IMR-90 (cell line): ENCODE measurements at regions not wholly inside any gene's neighbourhood (a gene's known extent, or its start where the extent isn't known, plus 50 kb on each side); places are given as distances from the start of the nearest gene placed in this dataset.

Source experiments
- ATAC-seq: fragments of 200-7000 bp; cut with Tn5 transposase; 2 replicates; pipeline ENCODE4 v1.9.1; 2020; ENCODE audit warnings: low read depth, mild to moderate bottlenecking, moderate library complexity
- BruUV-seq: library from RNA; stranded (reverse); fragments of 400-500 nt; replicated peaks from 2 replicates; lab custom pipeline; 2021; lab: Mats Ljungman, UMichigan
- CTCF ChIA-PET: fragments of 300-600 bp; formaldehyde crosslinking; extraction: SDS; loops from one replicate; lab custom pipeline; 2021; ENCODE audit warnings: antibody characterized with exemption; lab: Yijun Ruan, JAX
- POLR2A ChIA-PET: fragments of 300-600 bp; sonication (Branson Sonifier 250); formaldehyde crosslinking; loops from one replicate; lab custom pipeline; 2022; ENCODE audit warnings: antibody characterized with exemption; ENCODE audit not compliant: unreplicated experiment; lab: Charles Lee
- DNase-seq: peaks from one replicate; pipeline ENCODE4 v3.0.0; 2013
- H2AFZ ChIP-seq: replicated peaks from 2 replicates; pipeline ENCODE3; 2013; ENCODE audit warnings: low read length, mild to moderate bottlenecking; ENCODE audit not compliant: poor library complexity
- H2AK5ac ChIP-seq: 2 replicates; pipeline ENCODE4 v1.6.1; 2013; ENCODE audit warnings: low read depth, low read length, inconsistent platforms
- H2AK9ac ChIP-seq: replicated peaks from 2 replicates; pipeline ENCODE3; 2013; ENCODE audit warnings: mild to moderate bottlenecking, low read depth, low read length, moderate library complexity; ENCODE audit not compliant: poor library complexity
- H2BK120ac ChIP-seq: 2 replicates; pipeline ENCODE4 v1.6.1; 2013; ENCODE audit warnings: low read depth, low read length, inconsistent platforms
- H2BK15ac ChIP-seq: 3 replicates; pipeline ENCODE4 v1.6.1; 2013; ENCODE audit warnings: low read depth, low read length, inconsistent platforms
- H2BK20ac ChIP-seq: 2 replicates; pipeline ENCODE4 v1.6.1; 2013; ENCODE audit warnings: low read depth, mild to moderate bottlenecking, inconsistent platforms, low read length, moderate library complexity
- H2BK5ac ChIP-seq: 2 replicates; pipeline ENCODE4 v1.6.1; 2013; ENCODE audit warnings: mild to moderate bottlenecking, low read depth, low read length, inconsistent platforms; ENCODE audit not compliant: poor library complexity, severe bottlenecking
- H3K14ac ChIP-seq: replicated peaks from 2 replicates; pipeline ENCODE4 v1.6.1; 2013; ENCODE audit warnings: low read depth, low read length, inconsistent platforms
- H3K18ac ChIP-seq: 2 replicates; pipeline ENCODE4 v1.6.1; 2013; ENCODE audit warnings: low read depth, low read length, control low read depth
- H3K23ac ChIP-seq: 2 replicates; pipeline ENCODE4 v1.6.1; 2013; ENCODE audit warnings: low read depth, low read length, inconsistent platforms
- H3K27ac ChIP-seq: 2 replicates; pipeline ENCODE4 v1.5.1; 2013; ENCODE audit warnings: mild to moderate bottlenecking, control low read depth, low read length; ENCODE audit not compliant: insufficient read depth
- H3K27me3 ChIP-seq: 2 replicates; pipeline ENCODE4 v1.6.1; 2013; ENCODE audit warnings: low read length; ENCODE audit not compliant: control insufficient read depth, insufficient read depth
- H3K36me3 ChIP-seq: 2 replicates; pipeline ENCODE4 v1.6.1; 2013; ENCODE audit warnings: low read length, mixed read lengths; ENCODE audit not compliant: control insufficient read depth, insufficient read depth
- H3K4ac ChIP-seq: 2 replicates; pipeline ENCODE4 v1.6.1; 2013; ENCODE audit warnings: low read depth, low read length, inconsistent platforms
- H3K4me1 ChIP-seq: 2 replicates; pipeline ENCODE4 v1.6.1; 2013; ENCODE audit warnings: low read length, mixed read lengths; ENCODE audit not compliant: control insufficient read depth, insufficient read depth
- H3K4me2 ChIP-seq: 2 replicates; pipeline ENCODE4 v1.6.1; 2013; ENCODE audit warnings: low read depth, mild to moderate bottlenecking, control low read depth, low read length, moderate library complexity
- H3K4me3 ChIP-seq: 2 replicates; pipeline ENCODE4 v1.5.1; 2013; ENCODE audit warnings: low read depth, mild to moderate bottlenecking, control low read depth, low read length, moderate library complexity; ENCODE audit not compliant: insufficient read depth
- H3K56ac ChIP-seq: 2 replicates; pipeline ENCODE4 v1.6.1; 2013; ENCODE audit warnings: low read length, inconsistent platforms; ENCODE audit not compliant: insufficient read depth; ENCODE audit errors: extremely low read depth
- H3K79me1 ChIP-seq, 2 experiments: 2 replicates each; pipeline ENCODE4 v1.6.1; 2013; ENCODE audit warnings: low read length in 2 of 2, inconsistent platforms in 1 of 2, low read depth in 1 of 2
- H3K9ac ChIP-seq: 2 replicates; pipeline ENCODE4 v1.6.1; 2013; ENCODE audit warnings: low read depth, low read length, control low read depth
- H3K9me1 ChIP-seq: 2 replicates; pipeline ENCODE4 v1.6.1; 2013; ENCODE audit warnings: low read length, inconsistent platforms; ENCODE audit not compliant: insufficient read depth
- H3K9me3 ChIP-seq: 2 replicates; pipeline ENCODE4 v1.6.1; 2013; ENCODE audit warnings: low read length; ENCODE audit not compliant: control insufficient read depth, insufficient read depth
- H4K20me1 ChIP-seq: 2 replicates; pipeline ENCODE4 v1.6.1; 2013; ENCODE audit warnings: low read length, inconsistent platforms; ENCODE audit not compliant: insufficient read depth
- H4K5ac ChIP-seq: 2 replicates; pipeline ENCODE4 v1.6.1; 2013; ENCODE audit warnings: mild to moderate bottlenecking, low read depth, low read length, control low read depth
- H4K8ac ChIP-seq, 2 experiments: 2 replicates each; pipeline ENCODE4 v1.6.1; 2013; ENCODE audit warnings: low read depth in 2 of 2, low read length in 2 of 2, control low read depth in 1 of 2, inconsistent platforms in 1 of 2
- H4K91ac ChIP-seq: 2 replicates; pipeline ENCODE4 v1.6.1; 2013; ENCODE audit warnings: low read depth, low read length, inconsistent platforms; ENCODE audit not compliant: insufficient read depth
- BHLHE40 ChIP-seq: fragments of 150-350 bp; IDR thresholded peaks from 2 replicates; pipeline ENCODE4 v1.6.1; 2016; ENCODE audit warnings: mild to moderate bottlenecking, low read depth, low read length
- CEBPB ChIP-seq: IDR thresholded peaks from 2 replicates; pipeline ENCODE4 v1.6.1; 2012; ENCODE audit warnings: low read depth, low read length, improper control_type of control experiment
- CHD1 ChIP-seq: IDR thresholded peaks from 2 replicates; pipeline ENCODE4 v1.6.1; 2012; ENCODE audit warnings: low read depth, low read length, improper control_type of control experiment
- ELK1 ChIP-seq: fragments of 150-350 bp; IDR thresholded peaks from 2 replicates; pipeline ENCODE4 v1.6.1; 2016; ENCODE audit warnings: low read depth, mild to moderate bottlenecking, low read length, moderate library complexity, borderline replicate concordance
- FOS ChIP-seq: fragments of 150-350 bp; IDR thresholded peaks from 2 replicates; pipeline ENCODE4 v1.6.1; 2016; ENCODE audit warnings: low read depth, low read length
- MAFK ChIP-seq: IDR thresholded peaks from 2 replicates; pipeline ENCODE4 v1.6.1; 2012; ENCODE audit warnings: low read depth, low read length, improper control_type of control experiment
- MAZ ChIP-seq: IDR thresholded peaks from 2 replicates; pipeline ENCODE4 v1.6.1; 2012; ENCODE audit warnings: low read depth, mild to moderate bottlenecking, low read length, improper control_type of control experiment, moderate library complexity, borderline replicate concordance
- MXI1 ChIP-seq: IDR thresholded peaks from 2 replicates; pipeline ENCODE4 v1.6.1; 2012; ENCODE audit warnings: low read depth, mild to moderate bottlenecking, low read length, moderate library complexity, borderline replicate concordance
- NFE2L2 ChIP-seq: fragments of 150-350 bp; IDR thresholded peaks from 2 replicates; pipeline ENCODE4 v1.6.1; 2016; ENCODE audit warnings: low read depth, mild to moderate bottlenecking, low read length
- POLR2A ChIP-seq: IDR thresholded peaks from 2 replicates; pipeline ENCODE4 v1.6.1; 2012; ENCODE audit warnings: mild to moderate bottlenecking, low read depth, low read length
- RAD21 ChIP-seq: IDR thresholded peaks from 2 replicates; pipeline ENCODE4 v1.6.1; 2012; ENCODE audit warnings: low read length, improper control_type of control experiment
- RCOR1 ChIP-seq: IDR thresholded peaks from 2 replicates; pipeline ENCODE4 v1.6.1; 2012; ENCODE audit warnings: mild to moderate bottlenecking, low read length, improper control_type of control experiment; ENCODE audit not compliant: insufficient replicate concordance
- RFX5 ChIP-seq: IDR thresholded peaks from 2 replicates; pipeline ENCODE4 v1.8.0; 2012; ENCODE audit warnings: low read depth, mild to moderate bottlenecking, low read length, moderate library complexity
- SMC3 ChIP-seq: fragments of 150-350 bp; IDR thresholded peaks from 2 replicates; pipeline ENCODE4 v1.6.1; 2016; ENCODE audit warnings: low read depth, mild to moderate bottlenecking, antibody characterized with exemption, low read length, moderate library complexity
- WGBS, 2 experiments: methylation state at CpG; one replicate each; pipeline versions ENCODE4 v1.1.5 to v1.1.7; 2013; ENCODE audit warnings: missing lambda C conversion rate in 2 of 2; ENCODE audit not compliant: insufficient read length in 1 of 2; ENCODE audit errors: extremely low coverage in 2 of 2; 5-methylcytosine and 5-hydroxymethylcytosine counted together
- dilution Hi-C: fragments of 300-500 bp; cut with HindIII; formaldehyde crosslinking; loops from one replicate; pipeline ENCODE4 v1.14.3; 2018; ENCODE audit warnings: low sequenced_read_pairs; ENCODE audit not compliant: unreplicated experiment
- in situ Hi-C: fragments of 300-500 bp; cut with MboI; formaldehyde crosslinking; loops from 3 replicates; pipeline ENCODE4 v1.14.3; 2019; ENCODE audit warnings: low sequenced_read_pairs, inconsistent platforms, mixed read lengths
- intact Hi-C: fragments of 100-400 bp; cut with micrococcal nuclease; formaldehyde crosslinking; loops from 2 replicates; pipeline ENCODE4 v1.10.0; 2022
- TF ChIP-seq, protein P1 (sequence below): conservative IDR thresholded peaks from 2 replicates; pipeline ENCODE4 v1.5.1; 2012; ENCODE audit warnings: mild to moderate bottlenecking, low read depth, low read length, improper control_type of control experiment
- TF ChIP-seq, protein P2 (sequence below): fragments of 150-350 bp; IDR thresholded peaks from 2 replicates; pipeline ENCODE4 v1.6.1; 2017; ENCODE audit warnings: mild to moderate bottlenecking, antibody characterized with exemption, low read length, low read depth

DNA sequence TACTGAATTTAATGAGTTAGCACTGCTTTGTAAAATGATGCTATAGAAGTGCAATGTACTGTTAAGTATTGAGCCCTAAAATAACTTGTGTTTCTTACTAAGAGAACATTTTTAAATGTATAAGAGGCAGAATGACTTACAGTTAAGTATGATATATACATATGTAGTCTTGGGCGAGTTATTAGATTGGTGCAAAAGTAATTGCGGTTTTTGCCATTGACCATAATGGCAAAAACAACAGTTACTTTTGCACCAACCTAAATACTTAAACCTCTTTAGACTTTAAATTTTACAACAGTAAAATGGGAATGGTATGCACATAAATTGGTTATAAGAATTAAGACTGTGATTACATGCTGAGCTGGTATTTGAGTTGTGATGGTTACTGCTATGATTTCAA lies 79.8 kb downstream of the CNTN3 start:
- Histone ChIP-seq H3K4me3 (no peak overlapping the region), H3K4me1 (peaks cover 13% of the 10 kb centered on the region; the same call in 1 of the 2 replicates), H3K36me3 (no peaks in the 10 kb centered on the region), H4K5ac (no peak overlapping the region), H3K27me3 (no peaks in the 10 kb centered on the region), H4K20me1 (no peaks in the 10 kb centered on the region), H2AFZ (no peak overlapping the region), H2BK5ac (no peak overlapping the region), H4K8ac (no peak overlapping the region), H3K18ac (no peak overlapping the region), H3K4ac (no peak overlapping the region), H3K14ac (no peak overlapping the region), H3K9me1 (no peaks in the 10 kb centered on the region), H2BK120ac (no peak overlapping the region), H2AK9ac (no peak overlapping the region), H3K9ac (no peak overlapping the region), H3K4me2 (no peak overlapping the region), H4K91ac (no peak overlapping the region), H3K79me1 (peaks cover 0 to 7% of the 10 kb centered on the region in 2 experiments; a peak in 2 of 4 replicates), H3K23ac (no peak overlapping the region), H3K56ac (no peak overlapping the region), H2AK5ac (no peak overlapping the region), H2BK20ac (no peak overlapping the region), H3K9me3 (no peaks in the 10 kb centered on the region), H3K27ac (no peak overlapping the region), H2BK15ac (no peak overlapping the region)
- ATAC-seq (no peak), DNase-seq (no peak)
- dilution Hi-C loops (no loop called here), in situ Hi-C loops (no loop called here), intact Hi-C loops (no loop called here)
- ChIA-PET POLR2A (no interaction called here), CTCF (no interaction called here)
- TF ChIP-seq RAD21 (no peak), MAZ (no peak), MXI1 (no peak), CHD1 (no peak), BHLHE40 (no peak), CEBPB (no peak), POLR2A (no peak), MAFK (no peak), FOS (no peak), SMC3 (no peak), ELK1 (no peak), NFE2L2 (no peak), RFX5 (no peak), RCOR1 (no peak)
- TF ChIP-seq, protein P1, sequence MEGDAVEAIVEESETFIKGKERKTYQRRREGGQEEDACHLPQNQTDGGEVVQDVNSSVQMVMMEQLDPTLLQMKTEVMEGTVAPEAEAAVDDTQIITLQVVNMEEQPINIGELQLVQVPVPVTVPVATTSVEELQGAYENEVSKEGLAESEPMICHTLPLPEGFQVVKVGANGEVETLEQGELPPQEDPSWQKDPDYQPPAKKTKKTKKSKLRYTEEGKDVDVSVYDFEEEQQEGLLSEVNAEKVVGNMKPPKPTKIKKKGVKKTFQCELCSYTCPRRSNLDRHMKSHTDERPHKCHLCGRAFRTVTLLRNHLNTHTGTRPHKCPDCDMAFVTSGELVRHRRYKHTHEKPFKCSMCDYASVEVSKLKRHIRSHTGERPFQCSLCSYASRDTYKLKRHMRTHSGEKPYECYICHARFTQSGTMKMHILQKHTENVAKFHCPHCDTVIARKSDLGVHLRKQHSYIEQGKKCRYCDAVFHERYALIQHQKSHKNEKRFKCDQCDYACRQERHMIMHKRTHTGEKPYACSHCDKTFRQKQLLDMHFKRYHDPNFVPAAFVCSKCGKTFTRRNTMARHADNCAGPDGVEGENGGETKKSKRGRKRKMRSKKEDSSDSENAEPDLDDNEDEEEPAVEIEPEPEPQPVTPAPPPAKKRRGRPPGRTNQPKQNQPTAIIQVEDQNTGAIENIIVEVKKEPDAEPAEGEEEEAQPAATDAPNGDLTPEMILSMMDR = no peak
- TF ChIP-seq, protein P2, sequence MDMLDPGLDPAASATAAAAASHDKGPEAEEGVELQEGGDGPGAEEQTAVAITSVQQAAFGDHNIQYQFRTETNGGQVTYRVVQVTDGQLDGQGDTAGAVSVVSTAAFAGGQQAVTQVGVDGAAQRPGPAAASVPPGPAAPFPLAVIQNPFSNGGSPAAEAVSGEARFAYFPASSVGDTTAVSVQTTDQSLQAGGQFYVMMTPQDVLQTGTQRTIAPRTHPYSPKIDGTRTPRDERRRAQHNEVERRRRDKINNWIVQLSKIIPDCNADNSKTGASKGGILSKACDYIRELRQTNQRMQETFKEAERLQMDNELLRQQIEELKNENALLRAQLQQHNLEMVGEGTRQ = no peak
- no TSS peak for BruUV-seq
- no CpG with 5 or more reads among the region's 2 CpGs for WGBS, 2 experiments
